RCC 7860 (cell line): ENCODE measurements at regions not wholly inside any gene's neighbourhood (a gene's known extent, or its start where the extent isn't known, plus 50 kb on each side); places are given as distances from the start of the nearest gene placed in this dataset.
"Not testable (repeated sequence)": the region's sequence is repeated elsewhere in the genome, so short reads cannot be mapped to it uniquely, and the experiment has no call there.

Experiments
- DNase-seq: peaks from one replicate; pipeline ENCODE4 v3.0.0-alpha.2; 2015; ENCODE audit warnings: low spot score
- FAIRE-seq: peaks from 2 replicates; lab custom pipeline; 2012; peaks lifted over from hg19 to GRCh38; lab: Jason Lieb, UNC

GRCh38 chr2:48209214-48209885 lies 105.1 kb upstream of the FOXN2 start:
- DNase-seq: no peak
- no peak for FAIRE-seq

DNA sequence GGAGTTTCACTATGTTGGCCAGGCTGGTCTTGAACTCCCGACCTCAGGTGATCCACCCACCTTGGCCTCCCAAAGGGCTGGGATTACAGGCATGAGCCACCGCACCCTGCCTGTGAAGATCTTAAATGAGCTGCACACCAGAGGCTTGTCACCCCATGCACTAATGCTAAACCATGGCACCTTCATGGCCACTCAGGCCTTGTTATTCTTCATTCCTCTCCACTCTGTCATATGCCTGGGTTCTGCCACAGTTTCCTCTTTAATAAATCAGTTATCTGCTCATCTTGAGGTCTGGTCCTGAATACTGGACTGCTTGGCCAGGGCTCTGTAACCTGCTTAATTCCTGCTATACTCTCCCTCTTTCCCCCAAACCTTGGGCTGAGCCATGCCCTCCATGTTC lies 104.3 kb upstream of the FOXN2 start:
- FAIRE-seq: no peak
- DNase-seq: no peak

DNA sequence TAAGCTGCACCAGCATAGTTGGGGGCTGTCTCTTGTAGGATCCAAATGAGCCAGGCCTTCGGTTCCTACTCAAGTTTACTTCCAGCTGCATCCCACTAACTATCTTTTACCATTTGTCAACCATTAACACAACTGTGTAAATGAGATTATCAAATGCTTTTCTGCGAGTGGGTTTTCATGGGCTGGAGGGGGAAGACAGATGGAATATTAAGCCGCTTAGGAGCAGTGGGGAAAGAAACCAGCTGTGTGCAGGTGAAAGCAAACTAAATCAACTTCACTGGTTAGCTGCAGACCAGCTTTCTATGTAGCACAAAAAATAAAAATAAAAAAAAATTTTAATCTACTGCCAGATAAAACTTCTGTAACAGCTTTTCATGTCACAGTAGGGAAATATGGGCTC lies 100.8 kb upstream of the FOXN2 start:
- DNase-seq (no peak), FAIRE-seq (no peak)

DNA sequence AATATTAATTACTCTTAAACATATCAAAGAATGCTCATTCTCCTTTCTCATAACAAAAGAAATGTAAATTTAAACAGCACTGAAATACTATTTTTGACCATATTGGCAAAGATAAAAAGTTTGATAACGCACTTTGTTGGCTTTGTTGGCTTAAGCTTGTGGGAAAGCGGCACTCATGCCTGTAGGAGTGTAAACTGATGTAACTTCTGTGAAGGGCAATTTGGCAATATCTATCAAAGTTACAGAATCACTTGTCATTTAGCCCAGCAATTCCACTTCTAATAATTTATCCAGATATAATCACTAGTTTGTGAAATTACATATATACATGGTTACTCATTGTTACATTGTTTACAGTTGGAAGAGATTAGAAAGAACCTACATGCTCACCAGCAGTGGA lies 96.3 kb upstream of the FOXN2 start:
- FAIRE-seq: no peak
- no peak for DNase-seq

DNA sequence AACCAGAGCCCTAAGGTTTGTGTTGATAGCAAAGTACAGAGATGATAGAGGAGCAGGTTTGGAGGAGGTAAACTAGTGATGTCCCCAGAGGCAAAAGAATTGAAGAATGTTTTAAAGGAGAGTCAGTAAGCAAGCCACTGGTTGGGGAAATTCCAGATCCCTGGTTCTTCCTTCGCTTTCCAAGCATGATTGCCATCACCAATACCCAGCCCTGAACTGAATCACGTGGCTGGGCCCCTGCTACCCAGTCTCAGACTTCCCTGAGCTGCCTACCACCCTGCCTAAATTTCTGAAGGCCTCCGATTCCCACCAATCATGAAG lies 95.3 kb upstream of the FOXN2 start:
- FAIRE-seq (no peak), DNase-seq (no peak)

DNA sequence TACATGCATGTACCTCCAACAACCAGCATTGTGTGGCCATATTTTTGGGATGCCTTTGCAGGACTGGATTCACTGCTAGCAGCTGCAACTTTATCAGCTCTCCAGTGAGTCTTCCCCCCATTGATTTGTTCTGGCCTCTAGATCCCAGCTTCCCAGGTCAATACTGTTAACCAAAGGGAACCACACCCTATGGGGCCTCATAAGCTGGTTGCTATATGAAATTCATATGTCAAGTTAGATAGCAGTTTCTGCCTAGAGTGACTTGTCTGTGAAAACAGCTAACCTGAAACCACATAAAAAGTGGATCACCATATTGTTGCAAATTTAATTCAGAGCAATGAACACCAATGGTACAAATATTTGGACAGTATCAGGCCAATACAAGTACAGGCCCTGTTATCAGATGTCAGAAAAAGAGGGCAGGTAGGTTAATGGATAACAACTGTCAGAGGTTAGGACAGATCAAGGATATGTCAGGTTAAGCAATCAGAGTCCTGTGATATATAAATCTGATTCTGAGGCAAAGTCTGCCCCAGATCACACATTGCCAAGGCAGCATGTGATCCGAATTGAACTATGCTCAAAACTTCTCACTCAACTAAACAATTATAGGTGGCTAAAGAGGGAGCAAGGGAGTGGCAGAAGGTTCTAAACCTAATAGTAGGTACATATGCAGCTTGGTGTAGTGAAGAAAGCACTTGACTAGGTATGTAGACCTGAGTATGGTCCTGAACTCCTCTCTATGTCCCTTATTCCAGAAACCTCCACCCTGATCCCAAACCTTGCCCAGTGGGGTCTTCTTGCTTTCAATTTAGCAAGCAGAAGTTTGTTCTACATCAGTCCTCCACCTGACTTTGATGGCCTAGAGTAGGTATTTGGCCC lies 94.7 kb upstream of the FOXN2 start:
- no peak for FAIRE-seq

DNA sequence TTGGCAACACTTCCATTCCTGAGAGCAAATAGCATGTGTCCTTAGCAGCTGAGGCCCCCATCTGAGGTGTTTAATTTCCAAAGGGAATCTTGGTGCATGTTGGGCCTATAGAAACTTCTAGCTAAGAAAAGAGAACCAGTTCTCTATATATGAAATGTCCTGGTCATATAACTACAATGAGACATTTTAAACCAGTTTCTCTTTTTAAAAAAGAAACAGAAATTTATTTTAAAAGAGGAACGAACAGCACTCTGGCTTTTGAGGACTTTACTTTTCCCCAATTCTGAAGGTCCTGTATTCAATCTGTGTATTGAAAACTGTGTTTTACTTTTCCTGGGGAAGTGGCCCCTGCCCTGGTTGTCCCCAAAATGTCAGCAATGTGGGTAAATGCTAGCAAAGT lies 94.0 kb upstream of the FOXN2 start:
- DNase-seq: no peak
- FAIRE-seq: no peak

More for the DNA sequence above, 94.7 kb upstream of the FOXN2 start:
- DNase-seq: no peak

- no peak for DNase-seq
- FAIRE-seq: no peak
Measured at GRCh38 chr2:48221846-48222516, 92.5 kb upstream of the FOXN2 start.

DNA sequence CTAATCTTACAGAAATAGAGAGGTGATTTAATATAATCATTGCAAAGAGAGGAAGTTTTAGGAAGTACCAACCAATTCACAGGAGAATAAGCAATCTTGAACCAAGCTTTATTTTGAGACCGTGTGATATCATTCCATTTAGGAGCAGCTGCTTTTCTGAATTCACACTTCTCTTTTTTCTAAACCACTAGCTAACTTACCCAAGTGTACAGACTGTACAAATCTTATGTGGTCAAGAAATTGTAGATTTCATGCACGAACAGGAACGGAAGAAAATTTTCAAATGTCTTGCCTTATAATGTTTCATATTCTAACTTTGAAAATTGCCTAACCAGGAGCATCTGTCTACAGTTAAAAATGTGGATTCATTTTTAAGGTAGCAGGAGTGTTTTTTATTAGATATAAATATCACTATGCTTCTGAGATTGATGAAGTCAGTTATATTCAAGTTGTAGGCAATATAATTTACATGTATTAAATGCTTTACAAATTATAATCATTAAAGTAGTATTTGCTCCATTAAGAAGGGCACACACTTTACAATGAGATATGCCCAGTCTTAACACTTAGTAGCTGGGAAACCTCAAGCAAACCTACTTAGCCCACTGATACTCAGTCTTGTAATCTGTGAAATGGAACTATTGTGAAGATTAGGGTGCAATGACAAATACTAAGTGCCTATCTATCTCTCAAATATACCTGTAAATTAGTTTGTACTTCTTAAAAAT lies 86.7 kb upstream of the FOXN2 start:
- FAIRE-seq: no peak
- no peak for DNase-seq

GRCh38 chr2:48228345-48228684 lies 86.2 kb upstream of the FOXN2 start:
- DNase-seq (no peak), FAIRE-seq (no peak)

GRCh38 chr2:48229063-48229462 lies 85.4 kb upstream of the FOXN2 start:
- FAIRE-seq (no peak), DNase-seq (no peak)

- DNase-seq (no peak), FAIRE-seq (no peak)
Measured at GRCh38 chr2:48230834-48231233, 83.6 kb upstream of the FOXN2 start.

GRCh38 chr2:48232351-48232750 lies 82.1 kb upstream of the FOXN2 start:
- no peak for DNase-seq
- FAIRE-seq: no peak

- no peak for FAIRE-seq
- no peak for DNase-seq
Measured at GRCh38 chr2:48233005-48233404, 81.5 kb upstream of the FOXN2 start.

- DNase-seq, FAIRE-seq: not testable (repeated sequence)
Measured at GRCh38 chr2:48233824-48234223, 80.7 kb upstream of the FOXN2 start.

- DNase-seq (no peak), FAIRE-seq (no peak)
Measured at GRCh38 chr2:48235076-48235475, 79.4 kb upstream of the FOXN2 start.

DNA sequence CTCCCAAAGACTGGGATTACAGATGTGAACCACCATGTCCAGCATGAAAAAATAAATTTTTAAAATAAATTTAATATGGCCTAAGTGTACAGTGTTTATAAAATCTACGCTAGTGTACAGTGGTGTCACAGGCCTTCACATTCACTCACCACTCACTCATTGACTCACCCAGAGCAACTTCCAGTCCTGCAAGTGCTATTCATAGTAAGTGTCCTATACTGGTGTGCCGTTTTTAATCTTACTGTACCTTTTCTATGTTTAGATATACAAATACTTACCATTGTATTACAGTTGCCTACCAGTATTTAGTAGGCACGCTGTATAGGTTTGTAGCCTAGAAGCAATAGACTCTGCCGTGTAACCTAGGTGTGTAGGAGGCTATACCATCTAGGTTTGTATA lies 76.1 kb upstream of the FOXN2 start:
- no peak for FAIRE-seq
- DNase-seq: no peak

DNA sequence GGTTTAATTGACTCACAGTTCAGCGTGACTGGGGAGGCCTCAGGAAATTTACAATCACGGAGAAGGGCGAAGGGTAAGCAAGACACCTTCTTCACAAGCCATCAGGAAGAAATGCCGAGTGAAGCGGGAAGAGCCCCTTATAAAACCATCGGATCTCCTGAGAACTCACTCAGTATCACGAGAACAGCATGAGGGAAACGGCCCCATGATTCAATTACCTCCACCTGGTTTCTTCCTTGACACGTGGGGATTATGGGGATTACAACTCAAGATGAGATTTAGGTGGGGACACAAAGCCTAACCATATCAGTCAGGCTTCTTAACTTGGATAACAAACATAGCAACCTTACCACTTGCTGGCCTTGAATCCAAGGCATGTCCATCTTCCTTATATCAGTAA lies 73.6 kb upstream of the FOXN2 start:
- FAIRE-seq (no peak), DNase-seq (no peak)

- DNase-seq: no peak
- FAIRE-seq: no peak
Measured at GRCh38 chr2:48247206-48247605, 67.3 kb upstream of the FOXN2 start.

GRCh38 chr2:48248251-48248933 lies 66.1 kb upstream of the FOXN2 start:
- peak; percentile 92 for FAIRE-seq
- peak; percentile 79 for DNase-seq

- peak; percentile 63 for FAIRE-seq
- DNase-seq: no peak
Measured at GRCh38 chr2:48249025-48249424, 65.5 kb upstream of the FOXN2 start.
